Hematopoietic multipotent progenitor cell treated with erythropoietin and hydrocortisone succinate and interleukin-3 and kit ligand, for 4 days (in vitro differentiated cells): ENCODE measurements at regions not wholly inside any gene's neighbourhood (a gene's known extent, or its start where the extent isn't known, plus 50 kb on each side); places are given as distances from the start of the nearest gene placed in this dataset.
"Not testable (repeated sequence)": the region's sequence is repeated elsewhere in the genome, so short reads cannot be mapped to it uniquely, and the experiment has no call there.

Experiments used
- DNase-seq: peaks from one replicate; pipeline ENCODE4 v3.0.0-alpha.2; 2015

DNA sequence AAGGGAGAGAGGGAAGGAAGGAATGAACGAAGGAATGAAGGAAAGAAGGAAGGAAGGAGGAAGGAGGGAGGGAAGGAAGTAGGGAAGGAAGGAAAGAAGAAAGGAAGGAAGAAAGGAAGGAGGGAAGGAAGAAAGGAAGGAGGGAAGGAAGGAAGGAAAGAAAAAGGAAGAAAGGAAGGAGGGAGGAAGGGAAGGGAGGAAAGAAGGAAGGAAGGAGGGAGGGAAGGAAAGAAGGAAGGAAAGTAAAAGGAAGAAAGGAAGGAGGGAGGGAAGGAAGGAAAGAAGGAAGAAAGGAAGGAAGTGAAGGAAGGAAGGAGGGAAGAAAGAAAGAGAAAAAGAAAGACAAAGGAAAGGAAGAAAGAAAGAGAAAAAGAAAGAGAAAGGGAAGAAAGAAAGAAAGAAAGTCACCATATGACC, 442.4 kb downstream of the RBFOX1 start:
- DNase-seq = no peak

DNA sequence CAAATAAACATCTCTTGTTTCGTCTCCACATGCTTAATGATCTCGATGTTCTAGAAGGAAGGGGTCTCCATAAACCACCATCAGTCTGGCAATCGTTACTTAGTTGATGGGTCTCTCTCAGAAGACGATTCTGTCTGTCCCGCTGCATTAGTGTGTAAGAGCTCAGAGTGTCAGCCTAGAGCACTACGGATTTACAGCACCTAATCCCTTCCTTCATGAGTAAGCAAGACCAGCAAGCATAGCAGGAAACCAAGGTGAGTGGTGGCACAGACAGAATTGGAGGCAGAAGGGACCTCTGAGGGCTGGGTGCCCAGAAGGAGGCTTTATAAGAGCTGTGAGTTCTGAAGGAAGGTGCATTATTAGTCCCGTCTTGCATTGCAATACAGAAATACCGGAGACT, 440.1 kb downstream of the RBFOX1 start:
- DNase-seq = no peak

DNA sequence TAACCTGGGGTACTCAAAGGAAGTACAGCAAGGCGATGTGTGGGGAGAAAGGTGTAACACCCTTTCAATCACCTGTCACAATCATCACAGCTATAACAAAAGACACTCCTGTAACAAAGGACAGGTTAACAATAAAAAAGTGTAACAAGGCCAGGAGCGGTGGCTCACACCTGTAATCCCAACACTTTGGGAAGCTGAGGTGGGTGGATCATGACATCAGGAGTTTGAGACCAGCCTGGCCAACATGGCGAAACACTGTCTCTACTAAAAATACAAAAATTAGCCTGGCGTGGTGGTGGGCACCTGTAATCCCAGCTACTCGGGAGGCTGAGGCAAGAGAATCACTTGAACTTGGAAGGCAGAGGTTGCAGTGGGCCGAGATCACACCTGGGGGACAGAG, 436.4 kb downstream of the RBFOX1 start:
- not testable (repeated sequence) for DNase-seq

DNA sequence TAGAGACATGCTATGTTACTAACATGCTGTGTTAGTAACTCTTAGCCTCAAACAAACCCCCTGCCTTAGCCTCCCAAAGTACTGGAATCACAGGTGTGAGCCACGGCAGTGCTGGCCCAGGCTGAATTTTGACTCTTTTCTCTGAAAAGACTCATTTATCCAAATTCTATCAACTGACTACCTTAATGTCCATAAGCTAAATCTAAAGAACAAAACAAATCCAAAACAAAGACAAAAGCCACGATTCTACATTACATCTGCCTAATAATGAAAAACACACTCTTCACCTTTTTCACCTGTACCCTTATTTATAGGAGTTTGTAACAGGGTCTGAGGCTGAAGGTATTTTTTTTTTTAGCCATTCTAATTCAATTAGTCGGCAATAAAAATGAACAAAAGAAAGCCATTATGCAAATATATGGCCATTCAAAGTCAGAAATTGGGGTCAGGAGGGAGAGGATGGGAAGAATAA, 432.5 kb downstream of the RBFOX1 start:
- no peak for DNase-seq

DNA sequence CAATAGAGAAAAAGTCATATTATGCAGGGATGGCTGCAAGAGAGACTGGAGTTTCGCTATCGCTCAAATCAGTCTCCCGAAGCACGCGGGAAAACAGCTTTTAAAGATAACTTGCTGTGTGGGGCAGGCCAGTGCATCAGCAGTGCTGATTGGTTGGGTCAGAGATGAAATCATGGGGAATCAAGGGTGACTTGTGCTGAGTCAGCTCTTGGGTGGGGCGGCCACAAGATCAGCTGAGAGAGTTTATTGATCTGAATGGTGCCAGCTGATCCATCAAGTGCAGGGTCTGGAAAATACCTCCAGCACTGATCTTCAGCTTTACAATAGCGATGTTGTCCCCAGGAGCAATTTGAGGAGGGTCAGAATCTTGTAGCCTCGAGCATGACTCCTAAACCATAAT, 430.5 kb downstream of the RBFOX1 start:
- DNase-seq = no peak
